Thoracic aorta (tissue), 2 donors: ENCODE measurements at regions not wholly inside any gene's neighbourhood (a gene's known extent, or its start where the extent isn't known, plus 50 kb on each side); places are given as distances from the start of the nearest gene placed in this dataset.

Experiments used
- ATAC-seq: fragments of 150-250 bp; one replicate; pipeline ENCODE4 v1.8.0; 2017; ENCODE audit warnings: low read depth; ENCODE audit not compliant: insufficient number of reproducible peaks, low FRiP score
- DNase-seq: peaks from one replicate; pipeline ENCODE4 v3.0.0-alpha.2; 2020; ENCODE audit warnings: low spot score
- H3K27ac ChIP-seq, 2 donors: fragments of 200-600 bp; sonication (generic); 1 replicate in 1 of 2; 2 replicates in 1 of 2; pipeline ENCODE4 v1.5.1; 2016; ENCODE audit warnings: mild to moderate bottlenecking in 2 of 2, moderate library complexity in 2 of 2
- H3K27me3 ChIP-seq: fragments of 200-600 bp; sonication (generic); replicated peaks from 2 replicates; pipeline ENCODE4 v1.6.0; 2016; ENCODE audit warnings: mild to moderate bottlenecking; ENCODE audit not compliant: insufficient read depth
- H3K36me3 ChIP-seq: fragments of 200-600 bp; sonication (generic); one replicate; pipeline ENCODE4 v1.5.1; 2016
- H3K4me1 ChIP-seq, 2 donors: fragments of 200-600 bp; sonication (generic); 1 replicate in 1 of 2; 2 replicates in 1 of 2; pipeline versions ENCODE4 v1.5.1 to v1.6.0; 2016; ENCODE audit warnings: low read depth in 2 of 2, mild to moderate bottlenecking in 1 of 2; ENCODE audit not compliant: control insufficient read depth in 1 of 2
- H3K4me3 ChIP-seq: fragments of 200-600 bp; sonication (generic); 2 replicates; pipeline ENCODE4 v1.5.1; 2016; ENCODE audit warnings: mild to moderate bottlenecking
- H3K9me3 ChIP-seq: fragments of 200-600 bp; sonication (generic); 2 replicates; pipeline ENCODE4 v1.5.1; 2016
- CTCF ChIP-seq: fragments of 200-600 bp; sonication (generic); IDR thresholded peaks from one replicate; pipeline ENCODE4 v1.5.1; 2019; ENCODE audit warnings: antibody characterized with exemption

- no peak for TF ChIP-seq CTCF
- H3K4me1 ChIP-seq: no peaks in the 10 kb centered on the region
- no peak overlapping the region for H3K4me3 ChIP-seq
- H3K36me3 ChIP-seq: no peaks in the 10 kb centered on the region
- ATAC-seq (no peak), DNase-seq (no peak)
- no peak overlapping the region for H3K27ac ChIP-seq
- H3K27me3 ChIP-seq: no peaks in the 10 kb centered on the region
- H3K9me3 ChIP-seq: no peaks in the 10 kb centered on the region
Measured at GRCh38 chr13:71051573-71051972, 815.4 kb downstream of the DACH1 start.

- ATAC-seq (no peak), DNase-seq (no peak)
- Histone ChIP-seq H3K36me3 (no peaks in the 10 kb centered on the region), H3K4me1 (no peaks in the 10 kb centered on the region), H3K9me3 (no peaks in the 10 kb centered on the region), H3K27ac (no peak overlapping the region), H3K4me3 (no peak overlapping the region), H3K27me3 (no peaks in the 10 kb centered on the region)
- no peak for TF ChIP-seq CTCF
Measured at GRCh38 chr13:71046360-71047079, 820.5 kb downstream of the DACH1 start.

GRCh38 chr13:71045101-71045500, 821.9 kb downstream of the DACH1 start:
- Histone ChIP-seq H3K4me1 (no peaks in the 10 kb centered on the region), H3K27ac (no peak overlapping the region), H3K9me3 (no peaks in the 10 kb centered on the region), H3K4me3 (no peak overlapping the region), H3K27me3 (no peaks in the 10 kb centered on the region), H3K36me3 (no peaks in the 10 kb centered on the region)
- no peak for TF ChIP-seq CTCF
- DNase-seq: no peak
- ATAC-seq: no peak

- no peak overlapping the region for H3K27ac ChIP-seq
- H3K9me3 ChIP-seq: no peaks in the 10 kb centered on the region
- no peaks in the 10 kb centered on the region for H3K36me3 ChIP-seq
- no peak overlapping the region for H3K4me3 ChIP-seq
- no peak for ATAC-seq
- TF ChIP-seq CTCF: no peak
- H3K4me1 ChIP-seq: no peaks in the 10 kb centered on the region
- no peak for DNase-seq
- no peaks in the 10 kb centered on the region for H3K27me3 ChIP-seq
Measured at GRCh38 chr13:71039440-71039839, 827.6 kb downstream of the DACH1 start.

- Histone ChIP-seq H3K36me3 (no peaks in the 10 kb centered on the region), H3K4me1 (no peaks in the 10 kb centered on the region), H3K4me3 (no peak overlapping the region), H3K27me3 (no peaks in the 10 kb centered on the region), H3K27ac (no peak overlapping the region), H3K9me3 (no peaks in the 10 kb centered on the region)
- no peak for DNase-seq
- TF ChIP-seq CTCF: no peak
- ATAC-seq: no peak
Measured at GRCh38 chr13:71034018-71034417, 833.0 kb downstream of the DACH1 start.
